Activated naive CD8-positive, alpha-beta T cell treated with anti-CD3 and anti-CD28 coated beads, Interleukin-2, amount 10 ng/mL, durations not matched to agents 7 days and 5 days (primary cell): ENCODE measurements at regions not wholly inside any gene's neighbourhood (a gene's known extent, or its start where the extent isn't known, plus 50 kb on each side); places are given as distances from the start of the nearest gene placed in this dataset.
A peak's percentile ranks its signal among the peaks of the same experiment; 100 is the strongest.

Experiments
- ATAC-seq: fragments of 150-1000 bp; cut with Tn5 transposase; one replicate; pipeline ENCODE4 v1.10.0; 2021; ENCODE audit warnings: low read depth, moderate library complexity
- POLR2A ChIA-PET: fragments of 350-600 bp; sonication (Branson Sonifier 250); formaldehyde crosslinking; loops from one replicate; lab custom pipeline; 2021; ENCODE audit warnings: antibody characterized with exemption; lab: Charles Lee
- DNase-seq: peaks from one replicate; pipeline ENCODE4 v3.0.0; 2021
- H3K27ac Mint-ChIP-seq: one replicate; pipeline ENCODE4 v1.8.0; 2022; ENCODE audit warnings: mild to moderate bottlenecking, mixed read lengths
- H3K27me3 Mint-ChIP-seq: one replicate; pipeline ENCODE4 v1.8.0; 2022; ENCODE audit warnings: mild to moderate bottlenecking, moderate library complexity, mixed read lengths
- H3K36me3 Mint-ChIP-seq: one replicate; pipeline ENCODE4 v1.8.0; 2021; ENCODE audit warnings: mild to moderate bottlenecking, mixed read lengths
- H3K4me1 Mint-ChIP-seq: one replicate; pipeline ENCODE4 v1.8.0; 2021; ENCODE audit warnings: mixed read lengths
- H3K4me3 Mint-ChIP-seq: one replicate; pipeline ENCODE4 v1.8.0; 2022; ENCODE audit warnings: mild to moderate bottlenecking, moderate library complexity, mixed read lengths
- H3K9me3 Mint-ChIP-seq: one replicate; pipeline ENCODE4 v1.8.0; 2021; ENCODE audit warnings: mixed read lengths

- Mint-ChIP-seq H3K36me3 (no peaks in the 10 kb centered on the region), H3K4me3 (no peak overlapping the region), H3K27ac (no peak overlapping the region), H3K27me3 (peaks cover 3% of the 10 kb centered on the region), H3K9me3 (no peaks in the 10 kb centered on the region), H3K4me1 (peaks cover 26% of the 10 kb centered on the region)
- POLR2A ChIA-PET = no interaction called here
- DNase-seq = no peak
- ATAC-seq = peak; percentile 44
These were observed 192.3 kb downstream of the PALM2AKAP2 start for GRCh38 chr9:109972026-109972882.

GRCh38 chr9:109973336-109973735, 193.3 kb downstream of the PALM2AKAP2 start:
- Mint-ChIP-seq H3K4me1 (peaks cover 17% of the 10 kb centered on the region), H3K36me3 (no peaks in the 10 kb centered on the region), H3K4me3 (no peak overlapping the region), H3K27ac (no peak overlapping the region), H3K9me3 (no peaks in the 10 kb centered on the region), H3K27me3 (peaks cover 3% of the 10 kb centered on the region)
- ATAC-seq = no peak
- POLR2A ChIA-PET = no interaction called here
- no peak for DNase-seq

GRCh38 chr9:109974143-109974917, 194.3 kb downstream of the PALM2AKAP2 start:
- Mint-ChIP-seq H3K36me3 (no peaks in the 10 kb centered on the region), H3K4me3 (no peak overlapping the region), H3K9me3 (no peaks in the 10 kb centered on the region), H3K4me1 (peaks cover 7% of the 10 kb centered on the region), H3K27me3 (peaks cover 3% of the 10 kb centered on the region), H3K27ac (no peak overlapping the region)
- POLR2A ChIA-PET = no interaction called here
- ATAC-seq (peak; percentile 34), DNase-seq (no peak)

DNA sequence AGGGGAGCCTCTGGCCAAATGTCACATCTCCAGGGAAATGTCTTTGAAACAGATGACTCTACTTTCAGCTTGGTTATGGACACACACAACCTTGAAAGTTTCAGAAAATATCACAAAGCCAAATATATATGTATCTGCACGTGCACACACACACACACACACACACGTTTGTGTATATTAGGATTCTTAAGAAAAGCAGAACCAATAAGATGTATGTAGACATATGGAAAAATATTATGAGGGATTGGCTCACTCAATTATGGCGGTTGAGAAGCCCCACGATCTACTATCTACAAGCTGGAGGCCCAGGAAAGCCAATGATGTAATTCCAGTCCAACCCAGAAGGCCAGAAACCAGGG, 194.9 kb downstream of the PALM2AKAP2 start:
- no peak for ATAC-seq
- DNase-seq = no peak
- Mint-ChIP-seq H3K27me3 (peaks cover 3% of the 10 kb centered on the region), H3K27ac (no peak overlapping the region), H3K36me3 (no peaks in the 10 kb centered on the region), H3K4me3 (no peak overlapping the region), H3K9me3 (peaks cover 1% of the 10 kb centered on the region), H3K4me1 (peaks cover 6% of the 10 kb centered on the region)
- POLR2A ChIA-PET = no interaction called here

- POLR2A ChIA-PET = no interaction called here
- no peak overlapping the region for H3K4me3 Mint-ChIP-seq
- no peak overlapping the region for H3K27ac Mint-ChIP-seq
- ATAC-seq = no peak
- peaks cover 6% of the 10 kb centered on the region for H3K4me1 Mint-ChIP-seq
- peaks cover 3% of the 10 kb centered on the region for H3K27me3 Mint-ChIP-seq
- H3K36me3 Mint-ChIP-seq = no peaks in the 10 kb centered on the region
- peaks cover 1% of the 10 kb centered on the region for H3K9me3 Mint-ChIP-seq
- DNase-seq = no peak
These were observed 195.7 kb downstream of the PALM2AKAP2 start for GRCh38 chr9:109975574-109976295.

DNA sequence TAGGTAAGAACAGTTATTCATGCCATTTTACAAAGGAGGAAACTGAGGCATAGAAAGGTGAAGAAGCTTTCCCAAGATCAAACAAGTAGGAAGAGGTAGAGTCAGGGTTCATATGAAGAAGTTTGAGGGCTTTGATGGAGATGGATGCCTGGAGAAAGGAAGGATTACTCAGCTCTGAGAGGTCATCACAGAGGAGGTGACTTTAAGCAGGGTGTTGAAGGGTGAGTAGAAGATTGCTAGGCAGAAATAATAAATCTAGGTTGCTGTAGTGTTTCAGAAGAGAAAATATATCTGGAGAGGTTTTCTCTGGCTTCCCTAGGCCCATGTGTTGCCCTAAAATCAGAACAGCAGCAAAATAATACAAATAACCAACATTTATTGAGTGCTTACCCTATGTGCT, 196.3 kb downstream of the PALM2AKAP2 start:
- Mint-ChIP-seq H3K27me3 (peaks cover 3% of the 10 kb centered on the region), H3K4me1 (peaks cover 6% of the 10 kb centered on the region), H3K36me3 (no peaks in the 10 kb centered on the region), H3K9me3 (peaks cover 1% of the 10 kb centered on the region), H3K27ac (no peak overlapping the region), H3K4me3 (no peak overlapping the region)
- POLR2A ChIA-PET = no interaction called here
- no peak for ATAC-seq
- no peak for DNase-seq

DNA sequence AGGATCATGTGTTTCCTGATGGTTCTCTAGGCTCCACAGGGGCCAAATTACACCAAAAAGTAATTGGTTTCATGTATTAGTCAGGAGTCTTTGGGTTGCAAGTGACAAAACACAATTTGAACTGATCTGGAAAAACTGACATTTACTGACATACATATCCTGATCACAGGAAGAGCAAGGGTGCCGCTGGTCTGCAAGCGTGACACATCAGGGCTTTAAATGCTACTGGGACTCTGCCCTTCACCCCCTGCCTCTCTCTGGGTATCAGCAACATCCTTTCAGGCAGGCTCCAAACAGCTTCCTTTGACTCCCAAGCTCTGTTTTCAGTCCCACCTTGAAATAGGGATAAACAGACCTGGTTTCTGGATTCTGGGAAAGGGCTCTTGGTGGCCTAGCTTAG, 197.5 kb downstream of the PALM2AKAP2 start:
- ATAC-seq (no peak), DNase-seq (no peak)
- H3K4me1 Mint-ChIP-seq = peaks cover 3% of the 10 kb centered on the region
- no peak overlapping the region for H3K4me3 Mint-ChIP-seq
- no peak overlapping the region for H3K27ac Mint-ChIP-seq
- POLR2A ChIA-PET = no interaction called here
- H3K36me3 Mint-ChIP-seq = no peaks in the 10 kb centered on the region
- H3K9me3 Mint-ChIP-seq = peaks cover 5% of the 10 kb centered on the region
- peaks cover 3% of the 10 kb centered on the region for H3K27me3 Mint-ChIP-seq

DNA sequence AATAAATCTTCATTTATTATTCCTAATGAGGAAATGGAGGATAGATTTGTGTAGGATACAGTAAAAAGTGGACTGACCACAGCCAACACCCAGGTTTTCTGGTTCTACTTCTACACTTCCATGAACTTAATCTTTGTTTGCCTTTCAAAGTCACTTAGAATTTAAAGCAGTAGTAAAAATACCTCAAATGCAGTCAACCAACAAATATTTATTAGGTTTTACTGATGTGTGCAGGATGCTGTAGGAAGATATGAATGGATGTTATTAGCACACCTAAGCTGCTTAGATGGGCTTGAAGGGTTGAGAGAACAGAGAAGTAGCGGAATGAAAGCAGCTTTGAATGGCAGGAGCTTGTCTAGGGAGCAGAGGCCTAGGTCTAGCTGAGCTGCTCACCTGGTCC, 201.1 kb downstream of the PALM2AKAP2 start:
- H3K36me3 Mint-ChIP-seq = no peaks in the 10 kb centered on the region
- H3K4me1 Mint-ChIP-seq = no peaks in the 10 kb centered on the region
- H3K4me3 Mint-ChIP-seq = no peak overlapping the region
- H3K9me3 Mint-ChIP-seq = peaks cover 6% of the 10 kb centered on the region
- DNase-seq (no peak), ATAC-seq (no peak)
- no peak overlapping the region for H3K27ac Mint-ChIP-seq
- peaks cover 7% of the 10 kb centered on the region for H3K27me3 Mint-ChIP-seq
- POLR2A ChIA-PET = no interaction called here

GRCh38 chr9:109986521-109986991, 206.6 kb downstream of the PALM2AKAP2 start:
- POLR2A ChIA-PET = no interaction called here
- peaks cover 4% of the 10 kb centered on the region for H3K27me3 Mint-ChIP-seq
- no peaks in the 10 kb centered on the region for H3K36me3 Mint-ChIP-seq
- H3K4me3 Mint-ChIP-seq = no peak overlapping the region
- peaks cover 16% of the 10 kb centered on the region for H3K9me3 Mint-ChIP-seq
- H3K4me1 Mint-ChIP-seq = no peaks in the 10 kb centered on the region
- ATAC-seq = no peak
- DNase-seq = no peak
- no peak overlapping the region for H3K27ac Mint-ChIP-seq

- peaks cover 10% of the 10 kb centered on the region for H3K9me3 Mint-ChIP-seq
- no peak overlapping the region for H3K27ac Mint-ChIP-seq
- no peaks in the 10 kb centered on the region for H3K4me1 Mint-ChIP-seq
- H3K4me3 Mint-ChIP-seq = no peak overlapping the region
- DNase-seq (no peak), ATAC-seq (no peak)
- no peaks in the 10 kb centered on the region for H3K27me3 Mint-ChIP-seq
- POLR2A ChIA-PET = no interaction called here
- no peaks in the 10 kb centered on the region for H3K36me3 Mint-ChIP-seq
These were observed 209.3 kb downstream of the PALM2AKAP2 start for GRCh38 chr9:109989296-109989695.

GRCh38 chr9:109990541-109990940, 210.5 kb downstream of the PALM2AKAP2 start:
- H3K27ac Mint-ChIP-seq = no peak overlapping the region
- ATAC-seq (no peak), DNase-seq (no peak)
- POLR2A ChIA-PET = no interaction called here
- H3K4me3 Mint-ChIP-seq = no peak overlapping the region
- H3K9me3 Mint-ChIP-seq = peaks cover 13% of the 10 kb centered on the region
- H3K27me3 Mint-ChIP-seq = no peaks in the 10 kb centered on the region
- no peaks in the 10 kb centered on the region for H3K36me3 Mint-ChIP-seq
- H3K4me1 Mint-ChIP-seq = no peaks in the 10 kb centered on the region

DNA sequence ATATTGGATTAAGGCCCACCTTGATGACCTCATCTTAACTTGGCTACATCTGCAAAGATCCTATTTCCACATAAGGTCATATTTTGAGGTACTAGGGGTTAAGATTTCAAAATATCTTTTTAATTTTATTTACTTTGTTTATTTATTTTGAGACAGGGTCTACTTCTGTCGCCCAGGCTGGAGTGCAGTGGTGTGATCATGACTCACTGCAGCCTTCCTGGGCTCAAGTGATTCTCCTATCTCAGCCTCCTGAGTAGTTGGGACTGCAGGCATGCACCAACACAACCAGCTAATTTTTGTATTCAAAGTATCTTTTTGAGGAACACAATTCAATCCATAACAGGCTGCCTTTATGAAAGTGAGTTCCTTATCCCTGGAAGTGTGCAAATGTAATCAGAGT, 212.3 kb downstream of the PALM2AKAP2 start:
- no peaks in the 10 kb centered on the region for H3K36me3 Mint-ChIP-seq
- no peaks in the 10 kb centered on the region for H3K4me1 Mint-ChIP-seq
- H3K27me3 Mint-ChIP-seq = no peaks in the 10 kb centered on the region
- DNase-seq (no peak), ATAC-seq (no peak)
- H3K27ac Mint-ChIP-seq = no peak overlapping the region
- H3K9me3 Mint-ChIP-seq = peaks cover 13% of the 10 kb centered on the region
- POLR2A ChIA-PET = no interaction called here
- no peak overlapping the region for H3K4me3 Mint-ChIP-seq

- DNase-seq = no peak
- Mint-ChIP-seq H3K4me3 (no peak overlapping the region), H3K9me3 (peaks cover 13% of the 10 kb centered on the region), H3K4me1 (no peaks in the 10 kb centered on the region), H3K36me3 (no peaks in the 10 kb centered on the region), H3K27ac (no peak overlapping the region), H3K27me3 (no peaks in the 10 kb centered on the region)
- POLR2A ChIA-PET = no interaction called here
- ATAC-seq = no peak
These were observed 213.4 kb downstream of the PALM2AKAP2 start for GRCh38 chr9:109993250-109993978.
